GM19023 (cell line): ENCODE measurements at regions not wholly inside any gene's neighbourhood (a gene's known extent, or its start where the extent isn't known, plus 50 kb on each side); places are given as distances from the start of the nearest gene placed in this dataset.

Experiments used
- ATAC-seq: cut with Tn5 transposase; IDR thresholded peaks from one replicate; pipeline ENCODE4 v1.9.1; 2021; ENCODE audit warnings: mild to moderate bottlenecking, moderate library complexity; ENCODE audit not compliant: unreplicated experiment

GRCh38 chr3:159852266-159852665 is 136.4 kb upstream of the IL12A start:
- no peak for ATAC-seq

DNA sequence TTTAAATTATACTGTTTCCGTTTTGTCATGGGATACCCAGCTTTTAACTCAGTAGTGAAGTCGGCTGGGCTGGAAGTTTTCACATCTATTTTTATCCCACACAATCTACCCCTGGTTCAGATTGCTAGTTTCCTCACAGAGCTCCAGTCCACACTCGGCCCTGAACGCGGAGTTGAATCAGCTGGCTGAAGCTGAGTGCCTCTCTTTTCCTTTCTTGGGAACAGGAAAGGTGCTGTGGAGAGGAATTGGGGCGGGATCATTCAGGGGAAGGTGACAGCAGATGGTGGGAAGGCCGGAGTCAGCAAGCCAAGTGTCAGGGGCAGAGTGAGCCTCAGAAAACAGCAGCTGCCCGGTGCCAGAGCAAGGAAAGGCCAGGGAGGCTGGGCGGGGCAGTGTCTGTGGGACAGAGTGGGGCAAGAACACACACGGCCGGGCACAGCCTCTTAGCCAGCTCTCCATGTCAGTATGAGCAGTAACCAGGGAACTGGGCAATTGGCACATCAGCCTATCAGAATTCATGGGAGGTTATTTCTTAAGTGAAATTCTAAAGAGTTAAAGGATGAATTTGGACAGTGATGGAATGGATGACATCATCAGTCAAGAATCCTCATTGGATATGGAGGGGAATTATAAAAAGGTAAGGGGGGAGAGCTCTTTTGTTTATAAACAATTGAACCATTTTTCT is 135.7 kb upstream of the IL12A start:
- no peak for ATAC-seq

- no peak for ATAC-seq
These were observed 135.2 kb upstream of the IL12A start for GRCh38 chr3:159853506-159853864.

GRCh38 chr3:159854500-159855124 is 134.0 kb upstream of the IL12A start:
- ATAC-seq = no peak

GRCh38 chr3:159855599-159856346 is 132.9 kb upstream of the IL12A start:
- ATAC-seq = no peak

GRCh38 chr3:159856590-159857104 is 132.0 kb upstream of the IL12A start:
- ATAC-seq = no peak

DNA sequence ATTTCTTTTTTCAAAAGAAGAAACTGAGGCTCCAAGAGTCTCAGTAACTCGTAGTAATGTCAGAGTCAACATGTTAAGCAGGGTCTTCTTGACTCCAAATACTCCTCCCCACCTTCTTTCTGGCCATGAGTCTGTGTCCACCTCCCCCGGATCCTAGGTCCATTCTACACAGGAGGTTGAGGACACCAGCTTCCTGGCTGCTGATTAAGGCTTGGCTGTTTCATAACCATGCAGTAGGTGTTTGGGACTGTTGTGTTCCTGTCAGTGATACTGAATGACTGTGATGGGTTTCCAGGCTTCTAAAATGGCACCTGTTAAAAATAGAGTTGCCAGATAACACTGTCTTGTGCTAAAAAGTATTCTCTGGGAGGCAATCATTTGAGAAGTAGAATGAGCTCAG is 130.8 kb upstream of the IL12A start:
- no peak for ATAC-seq

- no peak for ATAC-seq
These were observed 130.0 kb upstream of the IL12A start for GRCh38 chr3:159858650-159859049.

GRCh38 chr3:159859424-159859823 is 129.2 kb upstream of the IL12A start:
- no peak for ATAC-seq

DNA sequence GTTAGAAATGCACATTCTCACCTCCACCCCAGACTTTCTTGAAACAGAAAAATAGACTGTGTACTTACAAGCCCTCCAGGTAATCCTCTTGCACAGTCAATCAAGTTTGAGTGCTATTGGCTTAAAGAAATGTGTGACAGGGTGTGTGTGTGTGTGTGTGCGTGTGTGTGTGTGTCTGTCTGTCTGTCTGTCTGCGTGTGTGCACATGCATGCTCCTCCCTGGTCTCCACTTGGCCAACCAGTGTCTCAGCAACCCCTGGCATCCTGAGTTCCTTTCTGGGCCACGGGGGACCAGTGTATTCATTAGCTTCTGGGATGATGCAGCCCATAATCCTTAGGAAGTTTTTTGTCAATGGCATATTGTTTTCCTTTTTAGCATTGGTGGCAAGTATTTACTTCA is 128.8 kb upstream of the IL12A start:
- no peak for ATAC-seq

DNA sequence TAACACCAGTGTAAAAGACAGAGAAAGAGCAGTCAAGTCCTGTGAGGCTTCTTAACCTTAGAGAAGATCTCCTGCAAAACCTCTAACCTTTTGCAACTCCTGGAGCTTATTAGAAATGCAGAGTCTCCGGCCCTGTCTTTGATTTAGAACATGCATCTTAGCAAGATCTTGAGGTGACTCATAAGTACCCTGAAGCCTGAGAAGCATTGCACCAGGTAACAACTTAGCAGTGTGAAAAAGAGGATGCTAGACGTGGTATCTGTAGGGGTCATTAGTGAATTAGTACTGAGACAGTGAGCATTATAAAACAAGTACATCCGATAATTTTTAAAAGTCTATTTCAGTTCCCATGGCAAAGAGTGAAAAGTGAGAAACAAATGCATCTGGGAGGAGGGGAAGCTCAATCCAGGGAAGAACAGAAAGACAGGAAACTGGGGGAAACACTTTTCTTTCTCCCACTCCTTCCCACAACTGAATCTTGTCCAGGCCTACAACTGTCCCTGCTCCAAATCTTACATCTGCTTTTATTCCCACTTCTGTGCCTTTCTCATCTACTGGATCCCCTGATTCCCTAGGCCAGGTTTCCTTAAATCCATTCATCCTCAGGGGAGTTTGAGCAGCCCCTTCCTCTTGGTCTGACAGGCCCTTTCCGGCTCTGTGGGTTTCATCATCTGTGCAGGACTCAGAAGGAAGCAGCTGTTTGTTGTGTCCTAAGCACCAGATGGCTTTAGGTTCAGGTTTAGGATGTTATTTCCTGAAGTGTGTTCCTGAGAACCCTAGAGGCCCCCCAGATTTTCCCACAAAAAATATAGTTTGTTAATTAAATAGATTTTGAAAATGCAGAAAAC is 128.1 kb upstream of the IL12A start:
- ATAC-seq = no peak

DNA sequence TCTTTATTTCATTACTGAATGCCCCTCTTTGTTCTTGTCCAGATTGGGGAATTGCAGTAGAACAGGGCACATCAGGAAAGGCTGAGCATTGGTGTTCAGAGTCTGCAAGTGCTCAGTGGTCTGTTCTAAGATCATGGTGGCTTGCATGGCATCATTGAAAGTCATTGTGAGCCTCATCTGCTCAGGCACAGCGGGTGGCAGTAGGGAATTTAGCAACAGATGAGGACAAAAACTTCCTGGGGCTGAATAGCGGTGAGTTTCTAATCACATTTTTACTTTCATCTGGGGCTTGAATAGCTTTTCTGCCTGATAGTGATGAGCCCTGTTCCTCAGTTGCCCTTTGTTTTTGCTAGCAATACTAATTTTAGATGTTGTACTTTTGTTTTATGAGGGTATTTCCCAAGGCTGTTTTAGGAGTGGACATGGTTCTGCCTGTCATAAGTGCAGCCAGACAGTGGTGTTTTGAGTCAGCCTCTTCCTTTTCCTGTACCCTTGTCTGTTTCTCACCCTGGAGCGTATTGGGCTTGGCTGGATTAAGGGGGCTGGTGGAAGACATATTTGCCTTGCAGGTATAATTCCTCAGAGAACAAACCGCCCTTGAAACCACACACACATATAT is 127.2 kb upstream of the IL12A start:
- ATAC-seq = peak; percentile 59

- ATAC-seq = no peak
These were observed 123.5 kb upstream of the IL12A start for GRCh38 chr3:159865041-159865579.

- no peak for ATAC-seq
These were observed 122.4 kb upstream of the IL12A start for GRCh38 chr3:159866201-159866746.

- ATAC-seq = no peak
These were observed 121.3 kb upstream of the IL12A start for GRCh38 chr3:159867372-159867771.

DNA sequence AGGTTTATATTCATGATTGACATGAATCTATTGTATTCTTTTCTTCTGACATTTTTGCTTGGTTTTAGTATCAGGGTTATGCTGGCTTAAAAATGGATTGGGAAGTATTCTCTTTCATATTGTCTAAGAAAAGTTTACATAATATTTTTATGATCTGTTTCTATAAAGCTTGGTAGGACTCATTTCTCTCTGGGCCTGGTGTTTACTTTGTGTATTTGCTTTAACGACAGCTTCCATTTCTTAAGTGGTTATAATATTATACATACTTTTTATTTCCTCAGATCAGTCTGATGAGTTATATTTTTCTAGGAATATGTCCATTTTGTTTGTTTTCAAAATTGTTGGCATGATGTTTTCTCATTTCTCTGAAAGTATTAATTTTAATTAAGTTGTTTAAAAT is 117.9 kb upstream of the IL12A start:
- ATAC-seq = no peak

DNA sequence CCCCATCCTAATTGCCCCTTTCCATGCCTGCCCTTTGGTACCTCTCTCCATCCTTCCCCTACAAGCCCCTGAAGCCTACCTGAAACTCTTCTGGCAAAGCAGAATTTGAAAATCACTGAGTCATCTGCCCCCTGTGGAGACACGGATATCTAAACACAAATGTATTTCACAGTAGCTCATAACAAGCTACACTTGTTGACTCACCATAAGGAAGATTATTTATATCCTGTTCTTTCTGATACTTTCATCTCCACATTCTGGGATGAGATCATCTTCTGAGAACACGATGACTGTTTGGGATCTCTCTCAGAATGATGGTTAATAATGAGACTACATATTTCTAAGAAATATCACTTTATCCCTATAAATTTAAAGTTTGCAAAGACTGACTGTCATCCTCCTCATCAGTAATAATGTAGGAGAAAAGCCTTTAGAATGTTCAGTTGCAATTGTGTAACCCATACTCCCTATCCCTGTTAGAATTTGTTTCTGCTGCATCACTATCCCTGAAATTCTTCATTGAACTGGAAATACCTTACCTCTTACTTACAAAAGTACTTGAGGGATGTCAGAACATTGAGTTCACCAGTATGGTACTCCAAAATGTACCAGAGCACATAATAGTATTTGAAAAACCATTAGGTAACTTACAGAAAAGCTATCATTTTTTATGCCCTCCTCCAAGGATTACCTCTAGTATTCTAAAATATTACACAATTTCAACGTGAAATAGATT is 116.1 kb upstream of the IL12A start:
- no peak for ATAC-seq

GRCh38 chr3:159875116-159875515 is 113.5 kb upstream of the IL12A start:
- ATAC-seq = no peak

- no peak for ATAC-seq
These were observed 110.7 kb upstream of the IL12A start for GRCh38 chr3:159877924-159878323.
